SK-N-SH treated with all-trans-retinoic acid at 6 μM for 48 hours (cell line): ENCODE measurements at regions not wholly inside any gene's neighbourhood (a gene's known extent, or its start where the extent isn't known, plus 50 kb on each side); places are given as distances from the start of the nearest gene placed in this dataset.

ENCODE experiments used
- ATAC-seq: fragments of 200-7000 bp; cut with Tn5 transposase; 3 replicates; pipeline ENCODE4 v1.9.1; 2020; ENCODE audit warnings: mild to moderate bottlenecking, moderate library complexity
- ARNTL ChIP-seq: fragments of 450-650 bp; formaldehyde crosslinking; IDR thresholded peaks from 2 replicates; pipeline ENCODE4 v1.5.0; 2020; ENCODE audit warnings: low read depth, mild to moderate bottlenecking, moderate library complexity, borderline replicate concordance
- BACH2 ChIP-seq: fragments of 250-450 bp; sonication (Bioruptor Pico); IDR thresholded peaks from 2 replicates; pipeline ENCODE4 v1.9.0; 2021; ENCODE audit warnings: mild to moderate bottlenecking, borderline replicate concordance
- CREB5 ChIP-seq: fragments of 250-450 bp; sonication (Bioruptor Pico); IDR thresholded peaks from 2 replicates; pipeline ENCODE4 v1.5.1; 2020; ENCODE audit warnings: low read depth, mild to moderate bottlenecking, moderate library complexity
- CSDC2 ChIP-seq: fragments of 250-450 bp; sonication (Bioruptor Pico); IDR thresholded peaks from 2 replicates; pipeline ENCODE4 v1.5.0; 2020; ENCODE audit warnings: mild to moderate bottlenecking, moderate library complexity
- CSRNP3 ChIP-seq: fragments of 250-450 bp; sonication (Bioruptor Pico); IDR thresholded peaks from 2 replicates; pipeline ENCODE4 v1.5.1; 2021; ENCODE audit warnings: mild to moderate bottlenecking, moderate library complexity
- ESRRG ChIP-seq: fragments of 250-450 bp; sonication (Bioruptor Pico); IDR thresholded peaks from 2 replicates; pipeline ENCODE4 v1.6.1; 2021; ENCODE audit warnings: mild to moderate bottlenecking
- GLIS3 ChIP-seq: fragments of 250-450 bp; sonication (Bioruptor Pico); IDR thresholded peaks from 2 replicates; pipeline ENCODE4 v1.5.0; 2020; ENCODE audit warnings: mild to moderate bottlenecking, moderate library complexity
- ISL1 ChIP-seq: fragments of 250-450 bp; sonication (Bioruptor Pico); IDR thresholded peaks from 2 replicates; pipeline ENCODE4 v2.1.2; 2022; ENCODE audit warnings: mild to moderate bottlenecking, moderate library complexity
- OSR1 ChIP-seq: fragments of 250-450 bp; sonication (Bioruptor Pico); IDR thresholded peaks from 2 replicates; pipeline ENCODE4 v1.8.0; 2022; ENCODE audit warnings: moderate library complexity, mild to moderate bottlenecking, inconsistent platforms
- PATZ1 ChIP-seq: fragments of 250-450 bp; sonication (Bioruptor Pico); IDR thresholded peaks from 2 replicates; pipeline ENCODE4 v1.8.0; 2020; ENCODE audit warnings: mild to moderate bottlenecking, moderate library complexity, borderline replicate concordance
- POU6F1 ChIP-seq: fragments of 250-450 bp; sonication (Bioruptor Pico); IDR thresholded peaks from 2 replicates; pipeline ENCODE4 v1.8.0; 2021; ENCODE audit warnings: low read depth, mild to moderate bottlenecking, moderate library complexity, borderline replicate concordance
- PPARA ChIP-seq: fragments of 250-450 bp; sonication (Bioruptor Pico); IDR thresholded peaks from 2 replicates; pipeline ENCODE4 v1.5.0; 2020; ENCODE audit warnings: mild to moderate bottlenecking, borderline replicate concordance
- RARB ChIP-seq: fragments of 250-450 bp; sonication (Bioruptor Pico); IDR thresholded peaks from 2 replicates; pipeline ENCODE4 v1.8.0; 2021; ENCODE audit warnings: mild to moderate bottlenecking, moderate library complexity
- SNAI2 ChIP-seq: fragments of 250-450 bp; sonication (Bioruptor Pico); IDR thresholded peaks from 2 replicates; pipeline ENCODE4 v1.5.0; 2020; ENCODE audit warnings: mild to moderate bottlenecking, moderate library complexity
- TCF4 ChIP-seq: fragments of 250-450 bp; sonication (Bioruptor Pico); IDR thresholded peaks from 2 replicates; pipeline ENCODE4 v1.8.0; 2021; ENCODE audit warnings: mild to moderate bottlenecking, moderate library complexity, borderline replicate concordance
- TOX ChIP-seq: fragments of 250-450 bp; sonication (Bioruptor Pico); IDR thresholded peaks from 2 replicates; pipeline ENCODE4 v1.8.0; 2021; ENCODE audit warnings: mild to moderate bottlenecking, moderate library complexity, borderline replicate concordance
- ZC3H10 ChIP-seq: fragments of 250-450 bp; sonication (Bioruptor Pico); IDR thresholded peaks from 2 replicates; pipeline ENCODE4 v1.5.1; 2021; ENCODE audit warnings: mild to moderate bottlenecking, moderate library complexity
- ZFP3 ChIP-seq: fragments of 250-450 bp; sonication (Bioruptor Pico); IDR thresholded peaks from 2 replicates; pipeline ENCODE4 v1.5.0; 2020; ENCODE audit warnings: mild to moderate bottlenecking, moderate library complexity
- ZFP30 ChIP-seq: fragments of 450-650 bp; formaldehyde crosslinking; IDR thresholded peaks from 2 replicates; pipeline ENCODE4 v1.5.0; 2022; ENCODE audit warnings: mild to moderate bottlenecking, moderate library complexity
- ZNF565 ChIP-seq: fragments of 450-650 bp; formaldehyde crosslinking; conservative IDR thresholded peaks from 2 replicates; pipeline ENCODE4 v1.5.0; 2020; ENCODE audit warnings: low read depth, mild to moderate bottlenecking, moderate library complexity
- ZNF8 ChIP-seq: fragments of 450-650 bp; formaldehyde crosslinking; IDR thresholded peaks from 2 replicates; pipeline ENCODE4 v1.5.0; 2020; ENCODE audit warnings: mild to moderate bottlenecking, moderate library complexity

GRCh38 chr2:12863937-12864336 lies 147.2 kb downstream of the TRIB2 start:
- no peak for TF ChIP-seq GLIS3 (CRISPR knock-in tag)
- no peak for TF ChIP-seq ZC3H10 (CRISPR knock-in tag)
- no peak for TF ChIP-seq PPARA (CRISPR knock-in tag)
- TF ChIP-seq OSR1 (CRISPR knock-in tag): no peak
- no peak for TF ChIP-seq CSDC2
- no peak for TF ChIP-seq RARB (CRISPR knock-in tag)
- TF ChIP-seq ISL1: no peak
- no peak for TF ChIP-seq CSRNP3 (CRISPR knock-in tag)
- no peak for TF ChIP-seq BACH2 (CRISPR knock-in tag)
- TF ChIP-seq ZFP3: no peak
- TF ChIP-seq ARNTL (CRISPR knock-in tag): no peak
- TF ChIP-seq CREB5 (CRISPR knock-in tag): no peak
- TF ChIP-seq PATZ1 (CRISPR knock-in tag): no peak
- TF ChIP-seq POU6F1 (CRISPR knock-in tag): no peak
- no peak for TF ChIP-seq ZNF8 (CRISPR knock-in tag)
- TF ChIP-seq, all 23 proteins: peak for 0

GRCh38 chr2:12867631-12868287 lies 151.0 kb downstream of the TRIB2 start:
- ATAC-seq: no peak; the same call in 2 of the 3 replicates
- no peak for TF ChIP-seq ISL1
- TF ChIP-seq ESRRG (CRISPR knock-in tag): no peak
- TF ChIP-seq ZNF565 (CRISPR knock-in tag): no peak
- no peak for TF ChIP-seq CSRNP3 (CRISPR knock-in tag)
- no peak for TF ChIP-seq RARB (CRISPR knock-in tag)
- TF ChIP-seq GLIS3 (CRISPR knock-in tag): no peak
- no peak for TF ChIP-seq SNAI2 (CRISPR knock-in tag)
- TF ChIP-seq ZNF8 (CRISPR knock-in tag): no peak
- TF ChIP-seq TOX (CRISPR knock-in tag): no peak
- TF ChIP-seq TCF4 (CRISPR knock-in tag): no peak

More at GRCh38 chr2:12863937-12864336, 147.2 kb downstream of the TRIB2 start:
- no peak for ATAC-seq

- ATAC-seq: no peak
- TF ChIP-seq CSRNP3 (CRISPR knock-in tag) (no peak), ZFP3 (no peak), BACH2 (CRISPR knock-in tag) (no peak), GLIS3 (CRISPR knock-in tag) (no peak), RARB (CRISPR knock-in tag) (no peak), ZC3H10 (CRISPR knock-in tag) (no peak), ARNTL (CRISPR knock-in tag) (no peak), CREB5 (CRISPR knock-in tag) (no peak), ZFP30 (CRISPR knock-in tag) (no peak), POU6F1 (CRISPR knock-in tag) (no peak), CSDC2 (no peak), PPARA (CRISPR knock-in tag) (no peak), ZNF565 (CRISPR knock-in tag) (no peak), ZNF8 (CRISPR knock-in tag) (no peak), OSR1 (CRISPR knock-in tag) (no peak), TOX (CRISPR knock-in tag) (no peak)
These were observed 154.0 kb downstream of the TRIB2 start for GRCh38 chr2:12870692-12871091.
